NCI-H187 treated with DMSO at 0.1 percent for 48 hours (cell line): ENCODE measurements at regions not wholly inside any gene's neighbourhood (a gene's known extent, or its start where the extent isn't known, plus 50 kb on each side); places are given as distances from the start of the nearest gene placed in this dataset.

Experiments
- DNase-seq: peaks from one replicate; lab custom pipeline; 2025; lab: John Stamatoyannopoulos, UW

GRCh38 chr22:27175021-27175838 lies 517.8 kb downstream of the MIAT start:
- no peak for DNase-seq

- no peak for DNase-seq
These were observed 518.6 kb downstream of the MIAT start for GRCh38 chr22:27175974-27176373.

- no peak for DNase-seq
These were observed 521.8 kb downstream of the MIAT start for GRCh38 chr22:27179161-27179560.

- DNase-seq, result no peak
These were observed 524.1 kb downstream of the MIAT start for GRCh38 chr22:27181537-27181936.

- no peak for DNase-seq
These were observed 526.1 kb downstream of the MIAT start for GRCh38 chr22:27183474-27183873.

- no peak for DNase-seq
These were observed 527.8 kb downstream of the MIAT start for GRCh38 chr22:27185099-27185709.

- no peak for DNase-seq
These were observed 528.4 kb downstream of the MIAT start for GRCh38 chr22:27185760-27186302.

- DNase-seq, result no peak
These were observed 529.3 kb downstream of the MIAT start for GRCh38 chr22:27186643-27187042.

GRCh38 chr22:27192135-27192829 lies 534.9 kb downstream of the MIAT start:
- no peak for DNase-seq

GRCh38 chr22:27193215-27193614 lies 535.8 kb downstream of the MIAT start:
- DNase-seq, result no peak

GRCh38 chr22:27193636-27194035 lies 536.2 kb downstream of the MIAT start:
- no peak for DNase-seq

- DNase-seq, result no peak
These were observed 536.8 kb downstream of the MIAT start for GRCh38 chr22:27194096-27194748.

GRCh38 chr22:27195094-27195493 lies 537.7 kb downstream of the MIAT start:
- no peak for DNase-seq

- no peak for DNase-seq
These were observed 538.1 kb downstream of the MIAT start for GRCh38 chr22:27195494-27195893.

- no peak for DNase-seq
These were observed 539.2 kb downstream of the MIAT start for GRCh38 chr22:27196606-27197005.

- DNase-seq, result no peak
These were observed 539.7 kb downstream of the MIAT start for GRCh38 chr22:27197052-27197451.

- no peak for DNase-seq
These were observed 540.2 kb downstream of the MIAT start for GRCh38 chr22:27197618-27198017.

GRCh38 chr22:27198518-27199035 lies 541.2 kb downstream of the MIAT start:
- no peak for DNase-seq

- DNase-seq, result no peak
These were observed 542.0 kb downstream of the MIAT start for GRCh38 chr22:27199354-27199753.

GRCh38 chr22:27201276-27201675 lies 543.9 kb downstream of the MIAT start:
- DNase-seq, result no peak

GRCh38 chr22:27201741-27202140 lies 544.4 kb downstream of the MIAT start:
- DNase-seq, result no peak

GRCh38 chr22:27203276-27203660 lies 545.9 kb downstream of the MIAT start:
- no peak for DNase-seq
